Ramos (cell line): ENCODE measurements at regions not wholly inside any gene's neighbourhood (a gene's known extent, or its start where the extent isn't known, plus 50 kb on each side); places are given as distances from the start of the nearest gene placed in this dataset.
"Not testable (repeated sequence)": the region's sequence is repeated elsewhere in the genome, so short reads cannot be mapped to it uniquely, and the experiment has no call there.

Source experiments
- in situ Hi-C: fragments of 300-500 bp; cut with MboI; formaldehyde crosslinking; loops from one replicate; pipeline ENCODE4 v1.14.3; 2022; ENCODE audit warnings: low sequenced_read_pairs; ENCODE audit not compliant: unreplicated experiment

GRCh38 chr13:103517066-103517767 lies 451.0 kb upstream of the SLC10A2 start:
- in situ Hi-C loops, result no loop called here

GRCh38 chr13:103516015-103516795 lies 450.0 kb upstream of the SLC10A2 start:
- in situ Hi-C loops, result no loop called here

GRCh38 chr13:103515410-103515809 lies 449.2 kb upstream of the SLC10A2 start:
- in situ Hi-C loops, result no loop called here

- in situ Hi-C loops, result no loop called here
Observed at GRCh38 chr13:103514619-103515018, 448.4 kb upstream of the SLC10A2 start.

- in situ Hi-C loops, result no loop called here
Observed at GRCh38 chr13:103514188-103514587, 448.0 kb upstream of the SLC10A2 start.

GRCh38 chr13:103510007-103510535 lies 443.9 kb upstream of the SLC10A2 start:
- in situ Hi-C loops, result no loop called here

- in situ Hi-C loops, result no loop called here
Observed at GRCh38 chr13:103497404-103497803, 431.2 kb upstream of the SLC10A2 start.

GRCh38 chr13:103487841-103488240 lies 421.6 kb upstream of the SLC10A2 start:
- in situ Hi-C loops, result no loop called here

GRCh38 chr13:103473081-103473480 lies 406.9 kb upstream of the SLC10A2 start:
- in situ Hi-C loops, result no loop called here

GRCh38 chr13:103471896-103472295 lies 405.7 kb upstream of the SLC10A2 start:
- in situ Hi-C loops, result no loop called here

GRCh38 chr13:103469771-103470170 lies 403.6 kb upstream of the SLC10A2 start:
- in situ Hi-C loops, result no loop called here

GRCh38 chr13:103466761-103467160 lies 400.5 kb upstream of the SLC10A2 start:
- in situ Hi-C loops, result no loop called here

GRCh38 chr13:103460246-103460645 lies 394.0 kb upstream of the SLC10A2 start:
- in situ Hi-C loops, result not testable (repeated sequence)

- in situ Hi-C loops, result not testable (repeated sequence)
Observed at GRCh38 chr13:103457050-103457449, 390.8 kb upstream of the SLC10A2 start.

- in situ Hi-C loops, result no loop called here
Observed at GRCh38 chr13:103451656-103452055, 385.4 kb upstream of the SLC10A2 start.

- in situ Hi-C loops, result no loop called here
Observed at GRCh38 chr13:103443604-103444003, 377.4 kb upstream of the SLC10A2 start.

GRCh38 chr13:103437651-103438050 lies 371.4 kb upstream of the SLC10A2 start:
- in situ Hi-C loops, result no loop called here

- in situ Hi-C loops, result no loop called here
Observed at GRCh38 chr13:103436057-103436654, 369.9 kb upstream of the SLC10A2 start.

- in situ Hi-C loops, result no loop called here
Observed at GRCh38 chr13:103431856-103432255, 365.6 kb upstream of the SLC10A2 start.

GRCh38 chr13:103430368-103430767 lies 364.2 kb upstream of the SLC10A2 start:
- in situ Hi-C loops, result no loop called here

GRCh38 chr13:103410002-103410401 lies 343.8 kb upstream of the SLC10A2 start:
- in situ Hi-C loops, result no loop called here
